Uterus (tissue), 2 donors: ENCODE measurements at regions not wholly inside any gene's neighbourhood (a gene's known extent, or its start where the extent isn't known, plus 50 kb on each side); places are given as distances from the start of the nearest gene placed in this dataset.

Experiments used
- CTCF ChIP-seq, 4 experiments: fragments of 200-600 bp in 2 of 4; fragments of 450-650 bp in 2 of 4; sonication (generic) in 2 of 4; IDR thresholded peaks; one replicate each; pipeline ENCODE4 v1.5.1; 2016 to 2019; ENCODE audit warnings: antibody characterized with exemption in 4 of 4, mild to moderate bottlenecking in 2 of 4, moderate library complexity in 1 of 4
- POLR2A ChIP-seq, 2 donors: fragments of 450-650 bp; IDR thresholded peaks; one replicate each; pipeline ENCODE4 v1.6.1; 2016; ENCODE audit warnings: antibody characterized with exemption in 2 of 2, mild to moderate bottlenecking in 1 of 2, moderate library complexity in 1 of 2

- no peak for TF ChIP-seq CTCF (IDR thresholded peaks at IDR 0.05)
- TF ChIP-seq POLR2A (IDR thresholded peaks at IDR 0.05), result no peak
Measured at GRCh38 chr12:34289431-34290380, 267.4 kb downstream of the ALG10 start.
